SK-N-SH treated with all-trans-retinoic acid at 6 μM for 48 hours (cell line): ENCODE measurements at regions not wholly inside any gene's neighbourhood (a gene's known extent, or its start where the extent isn't known, plus 50 kb on each side); places are given as distances from the start of the nearest gene placed in this dataset.

Experiments used
- ATAC-seq: fragments of 200-7000 bp; cut with Tn5 transposase; 3 replicates; pipeline ENCODE4 v1.9.1; 2020; ENCODE audit warnings: mild to moderate bottlenecking, moderate library complexity
- BACH2 ChIP-seq: fragments of 250-450 bp; sonication (Bioruptor Pico); IDR thresholded peaks from 2 replicates; pipeline ENCODE4 v1.9.0; 2021; ENCODE audit warnings: mild to moderate bottlenecking, borderline replicate concordance
- CREB5 ChIP-seq: fragments of 250-450 bp; sonication (Bioruptor Pico); IDR thresholded peaks from 2 replicates; pipeline ENCODE4 v1.5.1; 2020; ENCODE audit warnings: low read depth, mild to moderate bottlenecking, moderate library complexity
- CSDC2 ChIP-seq: fragments of 250-450 bp; sonication (Bioruptor Pico); IDR thresholded peaks from 2 replicates; pipeline ENCODE4 v1.5.0; 2020; ENCODE audit warnings: mild to moderate bottlenecking, moderate library complexity
- ESRRG ChIP-seq: fragments of 250-450 bp; sonication (Bioruptor Pico); IDR thresholded peaks from 2 replicates; pipeline ENCODE4 v1.6.1; 2021; ENCODE audit warnings: mild to moderate bottlenecking
- GLIS3 ChIP-seq: fragments of 250-450 bp; sonication (Bioruptor Pico); IDR thresholded peaks from 2 replicates; pipeline ENCODE4 v1.5.0; 2020; ENCODE audit warnings: mild to moderate bottlenecking, moderate library complexity
- ISL1 ChIP-seq: fragments of 250-450 bp; sonication (Bioruptor Pico); IDR thresholded peaks from 2 replicates; pipeline ENCODE4 v2.1.2; 2022; ENCODE audit warnings: mild to moderate bottlenecking, moderate library complexity
- OSR1 ChIP-seq: fragments of 250-450 bp; sonication (Bioruptor Pico); IDR thresholded peaks from 2 replicates; pipeline ENCODE4 v1.8.0; 2022; ENCODE audit warnings: moderate library complexity, mild to moderate bottlenecking, inconsistent platforms
- PPARA ChIP-seq: fragments of 250-450 bp; sonication (Bioruptor Pico); IDR thresholded peaks from 2 replicates; pipeline ENCODE4 v1.5.0; 2020; ENCODE audit warnings: mild to moderate bottlenecking, borderline replicate concordance
- RARB ChIP-seq: fragments of 250-450 bp; sonication (Bioruptor Pico); IDR thresholded peaks from 2 replicates; pipeline ENCODE4 v1.8.0; 2021; ENCODE audit warnings: mild to moderate bottlenecking, moderate library complexity
- SNAI2 ChIP-seq: fragments of 250-450 bp; sonication (Bioruptor Pico); IDR thresholded peaks from 2 replicates; pipeline ENCODE4 v1.5.0; 2020; ENCODE audit warnings: mild to moderate bottlenecking, moderate library complexity
- TCF4 ChIP-seq: fragments of 250-450 bp; sonication (Bioruptor Pico); IDR thresholded peaks from 2 replicates; pipeline ENCODE4 v1.8.0; 2021; ENCODE audit warnings: mild to moderate bottlenecking, moderate library complexity, borderline replicate concordance
- TOX ChIP-seq: fragments of 250-450 bp; sonication (Bioruptor Pico); IDR thresholded peaks from 2 replicates; pipeline ENCODE4 v1.8.0; 2021; ENCODE audit warnings: mild to moderate bottlenecking, moderate library complexity, borderline replicate concordance
- ZC3H10 ChIP-seq: fragments of 250-450 bp; sonication (Bioruptor Pico); IDR thresholded peaks from 2 replicates; pipeline ENCODE4 v1.5.1; 2021; ENCODE audit warnings: mild to moderate bottlenecking, moderate library complexity
- ZFP3 ChIP-seq: fragments of 250-450 bp; sonication (Bioruptor Pico); IDR thresholded peaks from 2 replicates; pipeline ENCODE4 v1.5.0; 2020; ENCODE audit warnings: mild to moderate bottlenecking, moderate library complexity
- ZFP30 ChIP-seq: fragments of 450-650 bp; formaldehyde crosslinking; IDR thresholded peaks from 2 replicates; pipeline ENCODE4 v1.5.0; 2022; ENCODE audit warnings: mild to moderate bottlenecking, moderate library complexity
- ZNF70 ChIP-seq: fragments of 450-650 bp; formaldehyde crosslinking; IDR thresholded peaks from 2 replicates; pipeline ENCODE4 v1.5.0; 2020; ENCODE audit warnings: mild to moderate bottlenecking, moderate library complexity
- ZNF8 ChIP-seq: fragments of 450-650 bp; formaldehyde crosslinking; IDR thresholded peaks from 2 replicates; pipeline ENCODE4 v1.5.0; 2020; ENCODE audit warnings: mild to moderate bottlenecking, moderate library complexity
- TF ChIP-seq, protein P1 (sequence below): fragments of 250-450 bp; sonication (Bioruptor Pico); IDR thresholded peaks from 2 replicates; pipeline ENCODE4 v1.8.0; 2021; ENCODE audit warnings: low read depth, mild to moderate bottlenecking, moderate library complexity, borderline replicate concordance
- TF ChIP-seq, protein P2 (sequence below): fragments of 250-450 bp; sonication (Bioruptor Pico); IDR thresholded peaks from 2 replicates; pipeline ENCODE4 v1.5.1; 2021; ENCODE audit warnings: mild to moderate bottlenecking, moderate library complexity
- TF ChIP-seq, protein P3 (sequence below): fragments of 250-450 bp; sonication (Bioruptor Pico); IDR thresholded peaks from 2 replicates; pipeline ENCODE4 v1.8.0; 2020; ENCODE audit warnings: mild to moderate bottlenecking, moderate library complexity, borderline replicate concordance

- no peak for ATAC-seq
- TF ChIP-seq RARB (CRISPR knock-in tag): no peak
- TF ChIP-seq ZNF8 (CRISPR knock-in tag): no peak
Measured at GRCh38 chr9:21555911-21556310, 73.8 kb upstream of the IFNE start.

DNA sequence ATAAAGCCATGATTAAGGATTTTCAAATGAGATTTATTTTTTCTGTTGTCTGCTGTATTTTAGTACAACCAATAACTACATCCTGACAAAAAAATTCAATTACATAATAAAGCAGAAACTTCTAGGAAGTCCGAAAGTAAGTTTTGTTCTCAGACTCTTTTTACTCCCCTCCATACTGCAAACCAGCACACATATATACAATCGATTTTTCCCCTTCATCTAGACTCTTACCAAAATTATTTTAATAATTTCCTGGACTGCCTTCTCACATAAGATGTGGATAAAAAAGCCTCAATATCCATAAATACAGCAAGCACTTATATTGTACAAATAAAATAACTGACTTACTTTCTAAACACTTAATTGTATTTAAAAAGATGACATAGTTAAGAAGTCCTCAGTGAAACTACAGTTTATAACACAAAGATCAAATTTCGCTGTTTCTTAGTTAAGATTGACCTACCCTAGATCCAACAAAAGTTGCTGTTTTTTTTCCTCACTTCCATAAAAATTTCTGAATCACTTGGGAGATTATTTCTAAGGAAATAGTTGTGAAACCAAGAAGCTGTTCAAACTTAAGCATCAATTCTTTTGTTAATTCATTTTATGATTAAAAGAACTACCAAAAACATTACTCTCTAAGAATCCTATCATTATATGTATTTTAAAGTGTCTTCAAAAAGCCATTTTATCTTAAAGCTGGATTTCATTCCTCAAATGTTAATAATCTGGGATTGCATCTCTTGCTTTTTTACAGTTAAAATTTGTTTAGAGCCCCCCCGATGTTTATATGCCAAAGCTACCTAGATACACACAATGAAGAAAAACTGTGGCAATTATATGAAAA, 74.7 kb upstream of the IFNE start:
- no peak for ATAC-seq
- TF ChIP-seq GLIS3 (CRISPR knock-in tag): no peak
- TF ChIP-seq OSR1 (CRISPR knock-in tag): no peak
- TF ChIP-seq, protein P1, sequence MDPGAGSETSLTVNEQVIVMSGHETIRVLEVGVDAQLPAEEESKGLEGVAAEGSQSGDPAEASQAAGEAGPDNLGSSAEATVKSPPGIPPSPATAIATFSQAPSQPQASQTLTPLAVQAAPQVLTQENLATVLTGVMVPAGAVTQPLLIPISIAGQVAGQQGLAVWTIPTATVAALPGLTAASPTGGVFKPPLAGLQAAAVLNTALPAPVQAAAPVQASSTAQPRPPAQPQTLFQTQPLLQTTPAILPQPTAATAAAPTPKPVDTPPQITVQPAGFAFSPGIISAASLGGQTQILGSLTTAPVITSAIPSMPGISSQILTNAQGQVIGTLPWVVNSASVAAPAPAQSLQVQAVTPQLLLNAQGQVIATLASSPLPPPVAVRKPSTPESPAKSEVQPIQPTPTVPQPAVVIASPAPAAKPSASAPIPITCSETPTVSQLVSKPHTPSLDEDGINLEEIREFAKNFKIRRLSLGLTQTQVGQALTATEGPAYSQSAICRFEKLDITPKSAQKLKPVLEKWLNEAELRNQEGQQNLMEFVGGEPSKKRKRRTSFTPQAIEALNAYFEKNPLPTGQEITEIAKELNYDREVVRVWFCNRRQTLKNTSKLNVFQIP (CRISPR knock-in tag): no peak
- no peak for TF ChIP-seq TOX
- TF ChIP-seq BACH2 (CRISPR knock-in tag): no peak
- TF ChIP-seq CREB5: no peak
- TF ChIP-seq ZC3H10 (CRISPR knock-in tag): no peak

- no peak for ATAC-seq
- TF ChIP-seq SNAI2 (CRISPR knock-in tag): no peak
Measured at GRCh38 chr9:21557428-21557768, 75.3 kb upstream of the IFNE start.

- no peak for TF ChIP-seq ZFP30 (CRISPR knock-in tag)
- no peak for TF ChIP-seq ZC3H10 (CRISPR knock-in tag)
- TF ChIP-seq ISL1 (CRISPR knock-in tag): no peak
- TF ChIP-seq, protein P1 (CRISPR knock-in tag): no peak
- no peak for TF ChIP-seq ZFP3 (CRISPR knock-in tag)
- TF ChIP-seq, protein P2, sequence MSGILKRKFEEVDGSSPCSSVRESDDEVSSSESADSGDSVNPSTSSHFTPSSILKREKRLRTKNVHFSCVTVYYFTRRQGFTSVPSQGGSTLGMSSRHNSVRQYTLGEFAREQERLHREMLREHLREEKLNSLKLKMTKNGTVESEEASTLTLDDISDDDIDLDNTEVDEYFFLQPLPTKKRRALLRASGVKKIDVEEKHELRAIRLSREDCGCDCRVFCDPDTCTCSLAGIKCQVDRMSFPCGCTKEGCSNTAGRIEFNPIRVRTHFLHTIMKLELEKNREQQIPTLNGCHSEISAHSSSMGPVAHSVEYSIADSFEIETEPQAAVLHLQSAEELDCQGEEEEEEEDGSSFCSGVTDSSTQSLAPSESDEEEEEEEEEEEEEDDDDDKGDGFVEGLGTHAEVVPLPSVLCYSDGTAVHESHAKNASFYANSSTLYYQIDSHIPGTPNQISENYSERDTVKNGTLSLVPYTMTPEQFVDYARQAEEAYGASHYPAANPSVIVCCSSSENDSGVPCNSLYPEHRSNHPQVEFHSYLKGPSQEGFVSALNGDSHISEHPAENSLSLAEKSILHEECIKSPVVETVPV (CRISPR knock-in tag): no peak
- TF ChIP-seq SNAI2 (CRISPR knock-in tag): no peak
- TF ChIP-seq CSDC2 (CRISPR knock-in tag): no peak
- ATAC-seq: no peak
Measured at GRCh38 chr9:21558079-21558478, 76.0 kb upstream of the IFNE start.

GRCh38 chr9:21558615-21559401, 76.7 kb upstream of the IFNE start:
- ATAC-seq: no peak; the same call in 2 of the 3 replicates

More at GRCh38 chr9:21558615-21559401, 76.7 kb upstream of the IFNE start:
- TF ChIP-seq ZFP30 (CRISPR knock-in tag) (no peak), ESRRG (CRISPR knock-in tag) (no peak), ZNF70 (CRISPR knock-in tag) (no peak), CSDC2 (CRISPR knock-in tag) (no peak), ISL1 (CRISPR knock-in tag) (no peak), BACH2 (CRISPR knock-in tag) (no peak), OSR1 (CRISPR knock-in tag) (no peak), TCF4 (CRISPR knock-in tag) (no peak), TOX (no peak), PPARA (CRISPR knock-in tag) (no peak), CREB5 (no peak), GLIS3 (CRISPR knock-in tag) (no peak), ZFP3 (CRISPR knock-in tag) (no peak), SNAI2 (CRISPR knock-in tag) (no peak), ZNF8 (CRISPR knock-in tag) (no peak)
- TF ChIP-seq, protein P3, sequence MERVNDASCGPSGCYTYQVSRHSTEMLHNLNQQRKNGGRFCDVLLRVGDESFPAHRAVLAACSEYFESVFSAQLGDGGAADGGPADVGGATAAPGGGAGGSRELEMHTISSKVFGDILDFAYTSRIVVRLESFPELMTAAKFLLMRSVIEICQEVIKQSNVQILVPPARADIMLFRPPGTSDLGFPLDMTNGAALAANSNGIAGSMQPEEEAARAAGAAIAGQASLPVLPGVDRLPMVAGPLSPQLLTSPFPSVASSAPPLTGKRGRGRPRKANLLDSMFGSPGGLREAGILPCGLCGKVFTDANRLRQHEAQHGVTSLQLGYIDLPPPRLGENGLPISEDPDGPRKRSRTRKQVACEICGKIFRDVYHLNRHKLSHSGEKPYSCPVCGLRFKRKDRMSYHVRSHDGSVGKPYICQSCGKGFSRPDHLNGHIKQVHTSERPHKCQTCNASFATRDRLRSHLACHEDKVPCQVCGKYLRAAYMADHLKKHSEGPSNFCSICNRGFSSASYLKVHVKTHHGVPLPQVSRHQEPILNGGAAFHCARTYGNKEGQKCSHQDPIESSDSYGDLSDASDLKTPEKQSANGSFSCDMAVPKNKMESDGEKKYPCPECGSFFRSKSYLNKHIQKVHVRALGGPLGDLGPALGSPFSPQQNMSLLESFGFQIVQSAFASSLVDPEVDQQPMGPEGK (CRISPR knock-in tag): no peak
